HCT116 (cell line): ENCODE measurements at regions not wholly inside any gene's neighbourhood (a gene's known extent, or its start where the extent isn't known, plus 50 kb on each side); places are given as distances from the start of the nearest gene placed in this dataset.

ENCODE experiments used
- ATAC-seq: fragments of 200-7000 bp; cut with Tn5 transposase; 2 replicates; pipeline ENCODE4 v1.9.1; 2020; ENCODE audit warnings: mild to moderate bottlenecking, moderate library complexity
- BruUV-seq: library from RNA; stranded (reverse); fragments of 400-500 nt; replicated peaks from 2 replicates; lab custom pipeline; 2021; lab: Mats Ljungman, UMichigan
- CTCF ChIA-PET: fragments of 300-600 bp; sonication (Branson Sonifier 250); formaldehyde crosslinking; loops from one replicate; lab custom pipeline; 2021; ENCODE audit warnings: antibody characterized with exemption; lab: Charles Lee
- POLR2A ChIA-PET: fragments of 300-600, 350-600 bp; sonication (Branson Sonifier 250); formaldehyde crosslinking; loops from one replicate; lab custom pipeline; 2021; ENCODE audit warnings: antibody characterized with exemption; lab: Charles Lee
- RAD21 ChIA-PET, 2 experiments: fragments of 300-600 bp; sonication (Branson Sonifier 250); formaldehyde crosslinking; loops; one replicate each; lab custom pipeline; 2023; ENCODE audit warnings: low total read pairs in 2 of 2; ENCODE audit not compliant: uncharacterized antibody in 2 of 2, unreplicated experiment in 2 of 2, low non-redundant PET in 1 of 2; lab: Charles Lee
- DNase-seq: peaks from one replicate; pipeline ENCODE4 v3.0.0-alpha.2; 2010; ENCODE audit warnings: low read depth, low spot score
- H2AFZ ChIP-seq: fragments of 200-600 bp; shearing (Covaris generic), sonication (generic); 2 replicates; pipeline ENCODE4 v1.6.1; 2017; ENCODE audit warnings: low read depth, mixed run types, mixed read lengths, antibody characterized with exemption, low read length; ENCODE audit not compliant: poor library complexity, severe bottlenecking
- H3K27ac ChIP-seq: 2 replicates; pipeline ENCODE4 v1.5.1; 2012; ENCODE audit warnings: low read depth, low read length
- H3K27me3 ChIP-seq: fragments of 200-600 bp; sonication (generic); 2 replicates; pipeline ENCODE4 v1.6.1; 2016; ENCODE audit warnings: mixed run types, low read length, mixed read lengths; ENCODE audit not compliant: insufficient read depth
- H3K36me3 ChIP-seq, 2 experiments: fragments of 200-500 bp in 1 of 2; fragments of 200-600 bp in 1 of 2; sonication (Bioruptor generic) in 1 of 2; sonication (generic) in 1 of 2; 2 replicates each; pipeline versions ENCODE4 v1.5.1 to v1.6.1; 2014 to 2016; ENCODE audit warnings: low read length in 2 of 2, inconsistent platforms in 1 of 2, mixed read lengths in 1 of 2, mixed run types in 1 of 2; ENCODE audit not compliant: insufficient read depth in 2 of 2, control insufficient read depth in 1 of 2
- H3K4me1 ChIP-seq, 2 experiments: fragments of 200-600 bp in 1 of 2; sonication (generic) in 1 of 2; 2 replicates each; pipeline versions ENCODE4 v1.5.1 to v1.6.1; 2012 to 2017; ENCODE audit warnings: low read length in 2 of 2, inconsistent platforms in 1 of 2, mild to moderate bottlenecking in 1 of 2, mixed read lengths in 1 of 2, mixed run types in 1 of 2, moderate library complexity in 1 of 2; ENCODE audit not compliant: insufficient read depth in 2 of 2, control insufficient read depth in 1 of 2
- H3K4me2 ChIP-seq: fragments of 200-600 bp; sonication (generic); 2 replicates; pipeline ENCODE4 v1.6.1; 2017; ENCODE audit warnings: mixed run types, low read length, mixed read lengths
- H3K4me3 ChIP-seq, 2 experiments: fragments of 200-600 bp in 1 of 2; sonication (generic) in 1 of 2; replicated peaks in 1 of 2; 2 replicates each; pipeline ENCODE4 v1.5.1; 2011 to 2016; ENCODE audit warnings: low read length in 2 of 2, control low read depth in 1 of 2, low read depth in 1 of 2, mild to moderate bottlenecking in 1 of 2, mixed read lengths in 1 of 2, mixed run types in 1 of 2
- H3K79me2 ChIP-seq: fragments of 200-600 bp; sonication (generic); 2 replicates; pipeline ENCODE4 v1.6.1; 2017; ENCODE audit warnings: mild to moderate bottlenecking, mixed run types, low read length, moderate library complexity, mixed read lengths; ENCODE audit not compliant: insufficient read depth
- H3K9ac ChIP-seq: fragments of 200-600 bp; sonication (generic); 2 replicates; pipeline ENCODE4 v1.6.1; 2016; ENCODE audit warnings: low read length, mixed read lengths
- H3K9me2 ChIP-seq: fragments of 200-600 bp; sonication (generic), shearing (Covaris generic); 2 replicates; pipeline ENCODE4 v1.6.1; 2017; ENCODE audit warnings: mixed run types, mild to moderate bottlenecking, moderate library complexity; ENCODE audit not compliant: insufficient read depth
- H3K9me3 ChIP-seq, 2 experiments: fragments of 200-500 bp in 1 of 2; fragments of 200-600 bp in 1 of 2; sonication (Bioruptor generic) in 1 of 2; sonication (generic) in 1 of 2; 2 replicates each; pipeline ENCODE4 v1.6.1; 2014 to 2017; ENCODE audit warnings: low read length in 2 of 2, mixed read lengths in 2 of 2, inconsistent platforms in 1 of 2, low read depth in 1 of 2, mild to moderate bottlenecking in 1 of 2, mixed run types in 1 of 2, moderate library complexity in 1 of 2; ENCODE audit not compliant: control insufficient read depth in 1 of 2, insufficient read depth in 1 of 2
- H4K20me1 ChIP-seq: fragments of 200-600 bp; sonication (generic), shearing (Covaris generic); 2 replicates; pipeline ENCODE4 v1.6.1; 2017; ENCODE audit warnings: mixed run types, mild to moderate bottlenecking, moderate library complexity; ENCODE audit not compliant: insufficient read depth
- CBX3 ChIP-seq: IDR thresholded peaks from 2 replicates; pipeline ENCODE4 v1.6.1; 2012; ENCODE audit warnings: low read depth
- ELF1 ChIP-seq: IDR thresholded peaks from 2 replicates; pipeline ENCODE4 v1.6.1; 2012; ENCODE audit warnings: low read depth, borderline replicate concordance
- FOSL1 ChIP-seq: IDR thresholded peaks from 2 replicates; pipeline ENCODE4 v1.6.1; 2012; ENCODE audit warnings: low read depth
- JUND ChIP-seq: IDR thresholded peaks from 2 replicates; pipeline ENCODE4 v1.6.1; 2012
- RAD21 ChIP-seq: IDR thresholded peaks from 2 replicates; pipeline ENCODE4 v1.6.1; 2012; ENCODE audit warnings: low read depth, mild to moderate bottlenecking
- SP1 ChIP-seq: IDR thresholded peaks from 2 replicates; pipeline ENCODE4 v1.6.1; 2012; ENCODE audit warnings: low read depth
- SRF ChIP-seq: IDR thresholded peaks from 2 replicates; pipeline ENCODE4 v1.6.1; 2012; ENCODE audit warnings: low read depth
- TCF7L2 ChIP-seq: IDR thresholded peaks from 2 replicates; pipeline ENCODE4 v1.7.0; 2011; ENCODE audit warnings: borderline replicate concordance, inconsistent platforms; ENCODE audit not compliant: insufficient read depth, insufficient read length; ENCODE audit errors: extremely low read depth
- YY1 ChIP-seq: IDR thresholded peaks from 2 replicates; pipeline ENCODE4 v1.6.1; 2011; ENCODE audit warnings: low read length, low read depth, moderate library complexity, mild to moderate bottlenecking; ENCODE audit not compliant: insufficient replicate concordance; ENCODE audit errors: extremely low read depth
- ZNF274 ChIP-seq: fragments of 200-500 bp; sonication (Bioruptor generic); IDR thresholded peaks from 2 replicates; pipeline ENCODE4 v1.6.1; 2014; ENCODE audit warnings: mild to moderate bottlenecking, low read depth, low read length, inconsistent platforms
- intact Hi-C: fragments of 100-400 bp; cut with micrococcal nuclease; formaldehyde crosslinking; loops from 2 replicates; pipeline ENCODE4 v1.10.0; 2022
- TF ChIP-seq, protein P1 (sequence below): IDR thresholded peaks from 2 replicates; pipeline ENCODE4 v1.6.1; 2012
- TF ChIP-seq, protein P2 (sequence below), 3 experiments: fragments of 200-600 bp in 1 of 3; sonication (generic) in 1 of 3; IDR thresholded peaks in 2 of 3; conservative IDR thresholded peaks in 1 of 3; 2 replicates each; pipeline ENCODE4 v1.5.1; 2012 to 2017; ENCODE audit warnings: low read depth in 2 of 3, low read length in 2 of 3, antibody characterized with exemption in 1 of 3, borderline replicate concordance in 1 of 3, control low read depth in 1 of 3, mild to moderate bottlenecking in 1 of 3, mixed read lengths in 1 of 3, mixed run types in 1 of 3, moderate library complexity in 1 of 3; ENCODE audit not compliant: insufficient read depth in 1 of 3
- TF ChIP-seq, protein P3 (sequence below): IDR thresholded peaks from 2 replicates; pipeline ENCODE4 v1.6.1; 2011; ENCODE audit warnings: mild to moderate bottlenecking, low read length, moderate library complexity; ENCODE audit not compliant: insufficient replicate concordance; ENCODE audit errors: extremely low read depth

DNA sequence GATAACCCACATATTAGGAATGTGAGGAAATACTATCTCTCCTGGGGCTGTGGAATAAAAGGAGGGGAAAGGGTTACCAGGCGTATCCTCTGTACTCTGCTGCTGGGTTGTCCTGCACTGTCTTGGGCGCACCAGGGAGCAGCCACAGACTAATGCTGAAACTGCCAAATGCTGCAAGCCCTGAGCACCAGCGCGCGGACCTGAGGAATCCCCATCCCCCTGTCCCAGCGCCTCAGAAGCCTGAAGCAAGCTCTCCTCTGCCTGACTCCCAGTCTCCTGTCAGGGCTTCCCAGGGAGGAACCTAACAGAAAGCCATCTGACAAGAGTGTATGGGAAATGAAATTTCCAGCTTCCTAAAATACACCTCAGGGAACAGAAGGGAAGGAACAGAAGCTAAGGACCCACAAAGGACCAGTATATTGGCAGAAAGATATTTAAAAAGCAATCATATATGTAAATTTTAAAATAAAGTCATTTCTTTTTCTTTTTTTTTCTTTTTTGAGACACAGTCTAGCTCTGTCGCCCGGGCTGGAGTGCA, 158.3 kb upstream of the C2CD4B start:
- Histone ChIP-seq H3K9me2 (no peaks in the 10 kb centered on the region), H3K36me3 (no peaks in the 10 kb centered on the region), H3K27ac (no peak overlapping the region), H3K4me3 (no peak overlapping the region), H3K79me2 (no peaks in the 10 kb centered on the region), H3K4me2 (no peak overlapping the region), H3K9me3 (no peaks in the 10 kb centered on the region), H2AFZ (no peak overlapping the region), H3K27me3 (peaks cover 2% of the 10 kb centered on the region; the same call in 1 of the 2 replicates), H3K9ac (no peak overlapping the region), H3K4me1 (no peaks in the 10 kb centered on the region), H4K20me1 (no peaks in the 10 kb centered on the region)
- RAD21 ChIA-PET: no interaction called here
- intact Hi-C loops: no loop called here
- POLR2A ChIA-PET: no interaction called here
- TF ChIP-seq RAD21 (no peak), FOSL1 (no peak), CBX3 (no peak), SRF (no peak)
- TF ChIP-seq, protein P1, sequence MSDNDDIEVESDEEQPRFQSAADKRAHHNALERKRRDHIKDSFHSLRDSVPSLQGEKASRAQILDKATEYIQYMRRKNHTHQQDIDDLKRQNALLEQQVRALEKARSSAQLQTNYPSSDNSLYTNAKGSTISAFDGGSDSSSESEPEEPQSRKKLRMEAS: no peak
- TF ChIP-seq, protein P2, sequence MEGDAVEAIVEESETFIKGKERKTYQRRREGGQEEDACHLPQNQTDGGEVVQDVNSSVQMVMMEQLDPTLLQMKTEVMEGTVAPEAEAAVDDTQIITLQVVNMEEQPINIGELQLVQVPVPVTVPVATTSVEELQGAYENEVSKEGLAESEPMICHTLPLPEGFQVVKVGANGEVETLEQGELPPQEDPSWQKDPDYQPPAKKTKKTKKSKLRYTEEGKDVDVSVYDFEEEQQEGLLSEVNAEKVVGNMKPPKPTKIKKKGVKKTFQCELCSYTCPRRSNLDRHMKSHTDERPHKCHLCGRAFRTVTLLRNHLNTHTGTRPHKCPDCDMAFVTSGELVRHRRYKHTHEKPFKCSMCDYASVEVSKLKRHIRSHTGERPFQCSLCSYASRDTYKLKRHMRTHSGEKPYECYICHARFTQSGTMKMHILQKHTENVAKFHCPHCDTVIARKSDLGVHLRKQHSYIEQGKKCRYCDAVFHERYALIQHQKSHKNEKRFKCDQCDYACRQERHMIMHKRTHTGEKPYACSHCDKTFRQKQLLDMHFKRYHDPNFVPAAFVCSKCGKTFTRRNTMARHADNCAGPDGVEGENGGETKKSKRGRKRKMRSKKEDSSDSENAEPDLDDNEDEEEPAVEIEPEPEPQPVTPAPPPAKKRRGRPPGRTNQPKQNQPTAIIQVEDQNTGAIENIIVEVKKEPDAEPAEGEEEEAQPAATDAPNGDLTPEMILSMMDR (IDR thresholded peaks at IDR 0.05 in 2 of 3, conservative IDR thresholded peaks at IDR 0.05 in 1 of 3; ENCODE audit: borderline replicate concordance in 1 of 3, insufficient read depth in 1 of 3, low read depth in 2 of 3, low read length in 2 of 3): no peak
- BruUV-seq: no TSS peak
- CTCF ChIA-PET: no interaction called here
- ATAC-seq (no peak), DNase-seq (no peak)

DNA sequence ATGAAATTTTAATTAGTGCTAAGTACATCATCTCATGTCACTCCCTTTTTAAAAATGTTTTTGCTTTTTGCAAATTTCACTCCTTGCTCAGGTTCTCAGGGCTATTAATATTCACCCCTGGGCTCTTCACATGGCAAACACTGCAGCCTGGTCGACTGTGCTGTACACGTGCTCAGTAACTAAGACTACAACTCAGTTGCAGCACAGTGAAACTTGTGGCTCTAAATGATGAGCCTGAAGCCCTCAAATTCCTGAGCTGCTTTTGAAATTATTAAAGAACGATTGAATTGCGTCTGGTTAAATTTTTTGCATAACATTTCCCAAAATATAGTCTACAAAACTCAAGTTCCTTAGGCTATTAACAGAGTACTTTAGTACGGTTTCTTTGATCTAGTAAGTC, 159.3 kb upstream of the C2CD4B start:
- no peak for ATAC-seq
- no peaks in the 10 kb centered on the region for H3K36me3 ChIP-seq
- CTCF ChIA-PET: no interaction called here
- TF ChIP-seq ELF1 (no peak), RAD21 (no peak), SP1 (no peak), JUND (no peak), TCF7L2 (no peak), ZNF274 (no peak), SRF (no peak), YY1 (no peak)
- TF ChIP-seq, protein P3, sequence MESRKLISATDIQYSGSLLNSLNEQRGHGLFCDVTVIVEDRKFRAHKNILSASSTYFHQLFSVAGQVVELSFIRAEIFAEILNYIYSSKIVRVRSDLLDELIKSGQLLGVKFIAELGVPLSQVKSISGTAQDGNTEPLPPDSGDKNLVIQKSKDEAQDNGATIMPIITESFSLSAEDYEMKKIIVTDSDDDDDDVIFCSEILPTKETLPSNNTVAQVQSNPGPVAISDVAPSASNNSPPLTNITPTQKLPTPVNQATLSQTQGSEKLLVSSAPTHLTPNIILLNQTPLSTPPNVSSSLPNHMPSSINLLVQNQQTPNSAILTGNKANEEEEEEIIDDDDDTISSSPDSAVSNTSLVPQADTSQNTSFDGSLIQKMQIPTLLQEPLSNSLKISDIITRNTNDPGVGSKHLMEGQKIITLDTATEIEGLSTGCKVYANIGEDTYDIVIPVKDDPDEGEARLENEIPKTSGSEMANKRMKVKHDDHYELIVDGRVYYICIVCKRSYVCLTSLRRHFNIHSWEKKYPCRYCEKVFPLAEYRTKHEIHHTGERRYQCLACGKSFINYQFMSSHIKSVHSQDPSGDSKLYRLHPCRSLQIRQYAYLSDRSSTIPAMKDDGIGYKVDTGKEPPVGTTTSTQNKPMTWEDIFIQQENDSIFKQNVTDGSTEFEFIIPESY: no peak
- TF ChIP-seq, protein P2 (IDR thresholded peaks at IDR 0.05 in 2 of 3, conservative IDR thresholded peaks at IDR 0.05 in 1 of 3; ENCODE audit: borderline replicate concordance in 1 of 3, insufficient read depth in 1 of 3, low read depth in 2 of 3, low read length in 2 of 3): no peak

More for the DNA sequence above, 159.3 kb upstream of the C2CD4B start:
- no peak overlapping the region for H3K4me2 ChIP-seq
- no peak overlapping the region for H3K9ac ChIP-seq
- ChIA-PET RAD21 (no interaction called here), POLR2A (no interaction called here)
- no peak overlapping the region for H3K27ac ChIP-seq
- BruUV-seq: no TSS peak
- DNase-seq: no peak
- H3K4me1 ChIP-seq: no peaks in the 10 kb centered on the region
- intact Hi-C loops: no loop called here
- H3K4me3 ChIP-seq: no peak overlapping the region
- peaks cover 2% of the 10 kb centered on the region; the same call in 1 of the 2 replicates for H3K27me3 ChIP-seq
- no peaks in the 10 kb centered on the region for H3K9me2 ChIP-seq
- no peaks in the 10 kb centered on the region for H4K20me1 ChIP-seq
- H3K9me3 ChIP-seq: no peaks in the 10 kb centered on the region
- H2AFZ ChIP-seq: no peak overlapping the region
- no peaks in the 10 kb centered on the region for H3K79me2 ChIP-seq
